Glomerular endothelial cell (primary cell): ENCODE measurements at regions not wholly inside any gene's neighbourhood (a gene's known extent, or its start where the extent isn't known, plus 50 kb on each side); places are given as distances from the start of the nearest gene placed in this dataset.
"Not testable (repeated sequence)": the region's sequence is repeated elsewhere in the genome, so short reads cannot be mapped to it uniquely, and the experiment has no call there.

ENCODE experiments used
- DNase-seq: peaks from one replicate; pipeline ENCODE4 v3.0.0-alpha.2; 2011; ENCODE audit warnings: low read depth, low spot score; ENCODE audit errors: extremely low read depth

GRCh38 chr2:225254363-225254762 is 145.1 kb upstream of the NYAP2 start:
- DNase-seq = no peak

- DNase-seq = no peak
Measured at GRCh38 chr2:225244933-225245332, 154.6 kb upstream of the NYAP2 start.

GRCh38 chr2:225236769-225237323 is 162.7 kb upstream of the NYAP2 start:
- no peak for DNase-seq

- DNase-seq = no peak
Measured at GRCh38 chr2:225233234-225233633, 166.3 kb upstream of the NYAP2 start.

- no peak for DNase-seq
Measured at GRCh38 chr2:225231900-225232299, 167.6 kb upstream of the NYAP2 start.

- DNase-seq = not testable (repeated sequence)
Measured at GRCh38 chr2:225229346-225229745, 170.2 kb upstream of the NYAP2 start.

- DNase-seq = no peak
Measured at GRCh38 chr2:225226441-225226840, 173.1 kb upstream of the NYAP2 start.

- no peak for DNase-seq
Measured at GRCh38 chr2:225223301-225223700, 176.2 kb upstream of the NYAP2 start.

GRCh38 chr2:225207471-225207870 is 165.2 kb upstream of the DOCK10 start:
- no peak for DNase-seq

- no peak for DNase-seq
Measured at GRCh38 chr2:225207043-225207442, 164.8 kb upstream of the DOCK10 start.

- no peak for DNase-seq
Measured at GRCh38 chr2:225196579-225196978, 154.3 kb upstream of the DOCK10 start.

- DNase-seq = no peak
Measured at GRCh38 chr2:225192869-225193268, 150.6 kb upstream of the DOCK10 start.

- DNase-seq = no peak
Measured at GRCh38 chr2:225190987-225191386, 148.7 kb upstream of the DOCK10 start.

GRCh38 chr2:225184948-225185347 is 142.7 kb upstream of the DOCK10 start:
- DNase-seq = no peak

- no peak for DNase-seq
Measured at GRCh38 chr2:225182126-225182525, 139.9 kb upstream of the DOCK10 start.

- DNase-seq = no peak
Measured at GRCh38 chr2:225177098-225177497, 134.8 kb upstream of the DOCK10 start.

GRCh38 chr2:225173909-225174308 is 131.6 kb upstream of the DOCK10 start:
- DNase-seq = no peak

GRCh38 chr2:225171350-225171749 is 129.1 kb upstream of the DOCK10 start:
- no peak for DNase-seq

- no peak for DNase-seq
Measured at GRCh38 chr2:225170162-225170561, 127.9 kb upstream of the DOCK10 start.

GRCh38 chr2:225169396-225169795 is 127.1 kb upstream of the DOCK10 start:
- no peak for DNase-seq

GRCh38 chr2:225165052-225165451 is 122.8 kb upstream of the DOCK10 start:
- no peak for DNase-seq

GRCh38 chr2:225164401-225165050 is 122.3 kb upstream of the DOCK10 start:
- no peak for DNase-seq

- DNase-seq = no peak
Measured at GRCh38 chr2:225158360-225158759, 116.1 kb upstream of the DOCK10 start.
